ENCODE measurements at regions not wholly inside any gene's neighbourhood (a gene's known extent, or its start where the extent isn't known, plus 50 kb on each side); places are given as distances from the start of the nearest gene placed in this dataset.

DNA sequence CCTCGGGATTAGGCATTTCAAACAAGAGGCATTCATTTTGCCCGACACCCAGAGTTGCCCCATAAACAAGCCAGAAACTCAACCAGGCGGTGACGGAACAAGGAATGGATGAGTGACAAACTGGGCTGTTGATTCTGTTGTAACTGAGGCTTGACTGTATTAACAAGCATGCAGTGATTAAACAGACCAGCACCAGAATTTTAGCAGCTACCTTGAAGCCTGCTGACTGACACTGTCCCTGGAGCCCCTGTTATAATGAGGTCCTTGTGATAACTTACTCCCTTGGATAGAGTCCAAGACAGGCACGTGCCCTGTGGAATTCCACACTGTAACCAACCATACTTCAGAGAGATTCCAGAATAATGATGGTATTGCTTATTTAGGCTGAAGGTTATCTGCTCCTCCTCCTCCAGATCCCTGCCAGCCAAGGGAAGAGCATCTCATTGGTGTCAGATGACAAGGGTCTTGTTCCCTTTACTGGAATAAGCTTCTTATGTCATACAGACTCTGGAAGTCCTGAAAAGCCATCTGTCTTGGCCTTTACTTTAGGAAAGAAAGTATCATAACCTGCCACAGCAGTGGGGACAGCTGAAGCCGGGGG lies 97.1 kb upstream of the RMDN2 start:
- TF ChIP-seq EZH2 (IDR thresholded peaks at IDR 0.05; ENCODE audit: borderline replicate concordance, low read depth, low read length, poor library complexity, severe bottlenecking): no peak
- TF ChIP-seq, protein P1, sequence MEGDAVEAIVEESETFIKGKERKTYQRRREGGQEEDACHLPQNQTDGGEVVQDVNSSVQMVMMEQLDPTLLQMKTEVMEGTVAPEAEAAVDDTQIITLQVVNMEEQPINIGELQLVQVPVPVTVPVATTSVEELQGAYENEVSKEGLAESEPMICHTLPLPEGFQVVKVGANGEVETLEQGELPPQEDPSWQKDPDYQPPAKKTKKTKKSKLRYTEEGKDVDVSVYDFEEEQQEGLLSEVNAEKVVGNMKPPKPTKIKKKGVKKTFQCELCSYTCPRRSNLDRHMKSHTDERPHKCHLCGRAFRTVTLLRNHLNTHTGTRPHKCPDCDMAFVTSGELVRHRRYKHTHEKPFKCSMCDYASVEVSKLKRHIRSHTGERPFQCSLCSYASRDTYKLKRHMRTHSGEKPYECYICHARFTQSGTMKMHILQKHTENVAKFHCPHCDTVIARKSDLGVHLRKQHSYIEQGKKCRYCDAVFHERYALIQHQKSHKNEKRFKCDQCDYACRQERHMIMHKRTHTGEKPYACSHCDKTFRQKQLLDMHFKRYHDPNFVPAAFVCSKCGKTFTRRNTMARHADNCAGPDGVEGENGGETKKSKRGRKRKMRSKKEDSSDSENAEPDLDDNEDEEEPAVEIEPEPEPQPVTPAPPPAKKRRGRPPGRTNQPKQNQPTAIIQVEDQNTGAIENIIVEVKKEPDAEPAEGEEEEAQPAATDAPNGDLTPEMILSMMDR (conservative IDR thresholded peaks at IDR 0.05; ENCODE audit: low read depth, low read length): no peak

Data from A673 (cell line).